Astrocyte (in vitro differentiated cells and primary cell): ENCODE measurements at regions not wholly inside any gene's neighbourhood (a gene's known extent, or its start where the extent isn't known, plus 50 kb on each side); places are given as distances from the start of the nearest gene placed in this dataset.
"Not testable (repeated sequence)": the region's sequence is repeated elsewhere in the genome, so short reads cannot be mapped to it uniquely, and the experiment has no call there.

Experiments
- DNase-seq: peaks from one replicate; pipeline ENCODE4 v3.0.0-alpha.2; 2010; ENCODE audit warnings: low read depth
- FAIRE-seq: peaks from 2 replicates; lab custom pipeline; 2011; peaks lifted over from hg19 to GRCh38; lab: Jason Lieb, UNC
- H2AFZ ChIP-seq: 2 replicates; pipeline ENCODE4 v1.6.0; 2012; ENCODE audit warnings: low read depth, low read length, inconsistent platforms
- H3K27ac ChIP-seq: 2 replicates; pipeline ENCODE4 v1.5.1; 2011; ENCODE audit warnings: low read depth, low read length, inconsistent platforms
- H3K27me3 ChIP-seq: 2 replicates; pipeline ENCODE4 v1.6.0; 2011; ENCODE audit warnings: low read length, inconsistent platforms; ENCODE audit not compliant: insufficient read depth
- H3K36me3 ChIP-seq: 2 replicates; pipeline ENCODE4 v1.5.1; 2011; ENCODE audit warnings: low read length, inconsistent platforms; ENCODE audit not compliant: insufficient read depth
- H3K4me1 ChIP-seq: 2 replicates; pipeline ENCODE4 v1.5.1; 2011; ENCODE audit warnings: low read length, inconsistent platforms; ENCODE audit not compliant: insufficient read depth
- H3K4me2 ChIP-seq: 2 replicates; pipeline ENCODE4 v1.6.0; 2012; ENCODE audit warnings: low read length, inconsistent platforms
- H3K4me3 ChIP-seq: 2 replicates; pipeline ENCODE4 v1.5.1; 2011; ENCODE audit warnings: low read depth, mild to moderate bottlenecking, low read length, inconsistent platforms; ENCODE audit not compliant: insufficient read depth
- H3K79me2 ChIP-seq: 2 replicates; pipeline ENCODE4 v1.6.0; 2012; ENCODE audit warnings: mild to moderate bottlenecking, low read length, inconsistent platforms; ENCODE audit not compliant: insufficient read depth
- H3K9ac ChIP-seq: 2 replicates; pipeline ENCODE4 v1.6.0; 2012; ENCODE audit warnings: mild to moderate bottlenecking, low read length, inconsistent platforms
- H3K9me3 ChIP-seq: 2 replicates; pipeline ENCODE4 v1.5.1; 2012; ENCODE audit warnings: low read depth, mild to moderate bottlenecking, low read length, inconsistent platforms; ENCODE audit not compliant: insufficient read depth
- H4K20me1 ChIP-seq: 2 replicates; pipeline ENCODE4 v1.6.0; 2012; ENCODE audit warnings: low read length, inconsistent platforms; ENCODE audit not compliant: insufficient read depth
- H3K27ac Mint-ChIP-seq: one replicate; pipeline ENCODE4 v1.8.0; 2021; ENCODE audit warnings: mild to moderate bottlenecking, mixed read lengths; ENCODE audit not compliant: unreplicated experiment
- H3K27me3 Mint-ChIP-seq: one replicate; pipeline ENCODE4 v1.8.0; 2021; ENCODE audit warnings: low read depth, mixed read lengths; ENCODE audit not compliant: unreplicated experiment
- H3K36me3 Mint-ChIP-seq: one replicate; pipeline ENCODE4 v1.8.0; 2021; ENCODE audit warnings: low read depth, mixed read lengths; ENCODE audit not compliant: unreplicated experiment
- H3K4me1 Mint-ChIP-seq: one replicate; pipeline ENCODE4 v1.8.0; 2021; ENCODE audit warnings: low read depth, mixed read lengths; ENCODE audit not compliant: unreplicated experiment
- H3K4me3 Mint-ChIP-seq: one replicate; pipeline ENCODE4 v1.8.0; 2021; ENCODE audit warnings: mild to moderate bottlenecking, moderate library complexity, mixed read lengths; ENCODE audit not compliant: unreplicated experiment
- H3K9me3 Mint-ChIP-seq: one replicate; pipeline ENCODE4 v1.8.0; 2021; ENCODE audit warnings: mild to moderate bottlenecking, mixed read lengths; ENCODE audit not compliant: unreplicated experiment
- CTCF ChIP-seq: IDR thresholded peaks from 2 replicates; pipeline ENCODE4 v1.5.1; 2011; ENCODE audit warnings: low read depth, mild to moderate bottlenecking, inconsistent platforms, low read length, moderate library complexity; ENCODE audit not compliant: insufficient read depth
- EZH2 ChIP-seq: IDR thresholded peaks from 2 replicates; pipeline ENCODE4 v1.6.1; 2012; ENCODE audit warnings: mild to moderate bottlenecking, low read length, inconsistent platforms; ENCODE audit not compliant: insufficient read depth

- Histone ChIP-seq H3K4me3 (no peak overlapping the region), H3K27me3 (no peaks in the 10 kb centered on the region), H3K9ac (no peak overlapping the region), H3K9me3 (no peaks in the 10 kb centered on the region), H3K36me3 (no peaks in the 10 kb centered on the region), H3K4me1 (no peaks in the 10 kb centered on the region), H3K4me2 (no peak overlapping the region), H3K79me2 (no peaks in the 10 kb centered on the region), H4K20me1 (no peaks in the 10 kb centered on the region), H2AFZ (no peak overlapping the region), H3K27ac (no peak overlapping the region)
- Mint-ChIP-seq H3K9me3 (no peaks in the 10 kb centered on the region), H3K36me3 (no peaks in the 10 kb centered on the region), H3K27ac (no peak overlapping the region), H3K4me3 (no peak overlapping the region), H3K27me3 (no peaks in the 10 kb centered on the region), H3K4me1 (no peaks in the 10 kb centered on the region)
- FAIRE-seq: no peak
- TF ChIP-seq EZH2 (no peak), CTCF (no peak)
- no peak for DNase-seq
Observed at GRCh38 chrX:3476973-3477372, 130.5 kb upstream of the MXRA5 start.

GRCh38 chrX:3470211-3470679 is 123.8 kb upstream of the MXRA5 start:
- H3K36me3 ChIP-seq, H3K9ac ChIP-seq, H3K4me2 ChIP-seq, H3K27ac ChIP-seq, H3K4me3 ChIP-seq, H3K27me3 Mint-ChIP-seq, H2AFZ ChIP-seq, H3K27ac Mint-ChIP-seq, H3K27me3 ChIP-seq, H3K4me1 Mint-ChIP-seq, H3K9me3 ChIP-seq, H3K36me3 Mint-ChIP-seq, H3K79me2 ChIP-seq, H3K9me3 Mint-ChIP-seq, H3K4me1 ChIP-seq, H3K4me3 Mint-ChIP-seq, H4K20me1 ChIP-seq: not testable (repeated sequence)
- peak; percentile 56 for DNase-seq
- peak; percentile 34 for FAIRE-seq

- FAIRE-seq (no peak), DNase-seq (no peak)
- Histone ChIP-seq H4K20me1 (no peaks in the 10 kb centered on the region), H3K79me2 (no peaks in the 10 kb centered on the region), H3K4me1 (no peaks in the 10 kb centered on the region), H3K27me3 (no peaks in the 10 kb centered on the region), H3K9me3 (no peaks in the 10 kb centered on the region), H3K27ac (no peak overlapping the region), H3K9ac (no peak overlapping the region), H3K4me2 (no peak overlapping the region), H3K36me3 (no peaks in the 10 kb centered on the region), H2AFZ (no peak overlapping the region), H3K4me3 (no peak overlapping the region)
- H3K4me3 Mint-ChIP-seq: no peak overlapping the region
- TF ChIP-seq EZH2: no peak
- H3K27ac Mint-ChIP-seq: no peak overlapping the region
- H3K9me3 Mint-ChIP-seq: no peaks in the 10 kb centered on the region
- H3K27me3 Mint-ChIP-seq: peaks cover 4% of the 10 kb centered on the region
- H3K36me3 Mint-ChIP-seq: no peaks in the 10 kb centered on the region
- no peaks in the 10 kb centered on the region for H3K4me1 Mint-ChIP-seq
Observed at GRCh38 chrX:3468031-3468430, 121.6 kb upstream of the MXRA5 start.
